GM12874 (cell line): ENCODE measurements at regions not wholly inside any gene's neighbourhood (a gene's known extent, or its start where the extent isn't known, plus 50 kb on each side); places are given as distances from the start of the nearest gene placed in this dataset.

Experiments
- TF ChIP-seq, protein P1 (sequence below): IDR thresholded peaks from 2 replicates; pipeline ENCODE4 v1.5.1; 2011; ENCODE audit warnings: low read depth, mild to moderate bottlenecking, control low read depth, low read length, moderate library complexity; ENCODE audit not compliant: insufficient read depth

DNA sequence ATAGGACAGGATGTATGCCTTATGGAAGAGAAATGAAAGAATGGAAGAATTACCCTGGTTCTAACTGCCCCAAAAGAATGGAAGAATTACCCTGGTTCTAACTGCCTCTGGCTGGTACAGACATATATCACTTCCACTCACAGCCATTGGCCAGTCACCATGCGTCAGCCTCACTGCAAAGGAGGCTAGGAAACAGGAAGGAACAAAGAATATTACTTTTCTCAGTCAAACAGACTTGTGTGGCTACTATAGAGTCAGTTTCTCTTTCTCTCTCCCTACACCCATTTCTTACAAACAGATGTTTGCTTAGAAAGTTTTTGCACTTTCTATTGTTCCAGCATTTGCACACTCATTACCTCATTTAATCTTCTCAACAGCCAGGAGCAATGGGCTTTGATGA lies 1111.1 kb upstream of the KLHL29 start:
- TF ChIP-seq, protein P1, sequence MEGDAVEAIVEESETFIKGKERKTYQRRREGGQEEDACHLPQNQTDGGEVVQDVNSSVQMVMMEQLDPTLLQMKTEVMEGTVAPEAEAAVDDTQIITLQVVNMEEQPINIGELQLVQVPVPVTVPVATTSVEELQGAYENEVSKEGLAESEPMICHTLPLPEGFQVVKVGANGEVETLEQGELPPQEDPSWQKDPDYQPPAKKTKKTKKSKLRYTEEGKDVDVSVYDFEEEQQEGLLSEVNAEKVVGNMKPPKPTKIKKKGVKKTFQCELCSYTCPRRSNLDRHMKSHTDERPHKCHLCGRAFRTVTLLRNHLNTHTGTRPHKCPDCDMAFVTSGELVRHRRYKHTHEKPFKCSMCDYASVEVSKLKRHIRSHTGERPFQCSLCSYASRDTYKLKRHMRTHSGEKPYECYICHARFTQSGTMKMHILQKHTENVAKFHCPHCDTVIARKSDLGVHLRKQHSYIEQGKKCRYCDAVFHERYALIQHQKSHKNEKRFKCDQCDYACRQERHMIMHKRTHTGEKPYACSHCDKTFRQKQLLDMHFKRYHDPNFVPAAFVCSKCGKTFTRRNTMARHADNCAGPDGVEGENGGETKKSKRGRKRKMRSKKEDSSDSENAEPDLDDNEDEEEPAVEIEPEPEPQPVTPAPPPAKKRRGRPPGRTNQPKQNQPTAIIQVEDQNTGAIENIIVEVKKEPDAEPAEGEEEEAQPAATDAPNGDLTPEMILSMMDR = no peak

DNA sequence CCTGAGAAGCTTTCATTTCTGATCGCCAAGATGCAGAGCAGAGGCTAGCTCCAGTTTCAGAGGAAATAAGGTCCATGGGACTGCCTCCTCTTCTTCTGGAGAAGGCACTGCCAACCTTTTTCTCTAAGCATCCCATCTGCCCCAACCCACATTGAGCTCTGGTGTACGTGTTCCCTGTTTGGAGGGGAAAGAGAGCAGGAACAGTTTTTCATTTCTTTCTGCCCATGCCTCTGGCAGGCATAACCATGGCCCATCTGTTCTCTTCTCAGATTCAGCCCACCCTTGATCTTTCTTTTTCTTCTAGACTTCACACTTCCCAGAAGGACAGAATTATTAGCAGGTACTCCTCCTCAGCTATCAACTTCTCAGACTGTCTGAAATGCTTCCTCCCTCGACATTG lies 1110.3 kb upstream of the KLHL29 start:
- TF ChIP-seq, protein P1 = no peak

DNA sequence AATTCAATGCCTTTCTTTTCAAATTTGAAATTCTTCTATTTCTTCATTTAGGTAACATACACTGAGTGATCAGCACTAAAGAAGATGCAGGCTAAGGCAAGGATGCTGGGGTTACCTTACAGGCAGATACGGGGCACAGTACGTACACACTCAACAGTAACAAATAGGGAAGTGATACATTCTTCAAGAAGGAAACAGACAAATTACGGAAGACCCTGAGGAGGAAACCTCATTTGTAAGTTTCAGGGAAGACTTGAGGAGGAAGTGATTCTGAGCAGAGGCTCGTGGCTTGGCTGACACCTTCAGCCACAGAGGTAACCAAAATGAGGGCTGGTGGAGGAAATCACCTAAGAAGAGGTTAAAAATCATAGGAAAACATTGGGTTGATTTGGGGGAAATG lies 1108.3 kb upstream of the KLHL29 start:
- TF ChIP-seq, protein P1 = no peak

DNA sequence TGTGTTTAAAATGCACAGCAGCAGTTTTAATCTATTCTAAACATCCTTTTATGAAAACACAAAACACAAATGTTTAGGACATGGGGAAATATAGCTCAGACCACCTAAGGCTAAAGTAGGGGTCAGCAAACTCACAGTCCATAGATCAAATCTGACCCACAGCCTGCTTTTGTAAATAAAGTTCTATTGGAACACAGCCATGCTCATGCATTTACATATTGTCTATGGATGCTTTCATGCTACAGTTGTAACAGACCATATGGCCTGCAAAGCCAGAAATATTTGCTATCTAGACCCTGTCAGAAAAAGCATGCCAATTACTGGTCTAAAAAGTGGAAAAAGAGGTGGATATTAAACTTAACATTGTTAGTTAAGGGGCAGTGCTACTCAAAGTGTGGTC lies 1105.4 kb upstream of the KLHL29 start:
- TF ChIP-seq, protein P1 = no peak

DNA sequence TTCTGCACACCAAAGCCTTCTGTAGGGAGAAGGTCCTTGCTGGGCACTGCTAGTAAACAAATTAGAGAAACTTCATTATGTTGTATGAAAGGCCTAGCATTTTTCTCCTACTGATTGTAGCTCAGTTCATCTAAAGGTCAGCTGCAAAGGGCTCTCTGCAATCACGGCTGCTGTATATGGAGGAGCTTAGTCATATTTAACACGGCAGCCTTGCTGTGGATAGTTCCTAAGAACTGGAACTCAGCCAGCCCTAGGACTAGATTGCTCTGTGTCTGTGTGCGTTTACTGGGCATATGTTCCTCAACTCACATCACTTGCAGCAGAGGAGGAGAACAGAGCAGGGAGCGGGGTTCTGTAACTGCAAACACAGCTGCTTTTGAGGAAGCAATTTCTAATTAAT lies 1103.9 kb upstream of the KLHL29 start:
- TF ChIP-seq, protein P1 = no peak

DNA sequence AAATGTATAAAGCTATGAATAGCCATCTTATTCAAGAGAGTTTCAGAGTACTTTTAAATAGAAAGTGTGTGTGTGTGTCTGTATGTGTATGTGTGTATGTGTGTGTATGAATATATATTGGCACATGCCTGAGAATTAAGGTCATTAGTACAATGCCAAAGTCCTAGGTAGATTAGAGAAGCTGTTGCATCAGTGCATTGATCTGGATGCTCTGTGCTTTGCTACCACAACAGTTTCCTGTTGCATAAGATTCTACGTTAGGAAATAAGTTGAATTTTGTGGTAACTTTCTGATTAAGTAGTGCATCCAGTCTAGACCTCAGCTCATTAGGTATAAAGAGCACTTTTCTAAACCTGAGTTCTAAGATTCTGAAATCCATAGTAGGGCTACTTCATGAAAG lies 1102.8 kb upstream of the KLHL29 start:
- TF ChIP-seq, protein P1 = no peak

DNA sequence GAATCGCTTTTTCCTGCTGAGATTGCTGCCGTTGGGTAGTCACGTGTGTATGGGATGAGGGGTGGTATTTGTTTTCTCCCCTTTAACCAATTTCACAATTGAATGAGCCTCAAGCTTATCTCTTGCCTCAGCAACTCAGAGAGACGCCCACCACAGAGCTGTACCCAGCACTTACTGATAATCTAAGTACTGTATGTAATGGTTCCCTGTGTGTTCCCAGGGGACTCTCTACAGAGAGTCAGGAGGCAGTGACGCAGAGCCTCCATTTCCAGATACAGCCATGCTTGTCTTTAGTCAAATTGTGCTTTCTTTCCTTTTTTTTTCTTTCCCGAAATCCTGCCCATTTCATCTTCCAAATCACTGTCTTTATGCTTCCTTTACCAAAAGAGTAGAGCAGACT lies 1102.1 kb upstream of the KLHL29 start:
- TF ChIP-seq, protein P1 = no peak

DNA sequence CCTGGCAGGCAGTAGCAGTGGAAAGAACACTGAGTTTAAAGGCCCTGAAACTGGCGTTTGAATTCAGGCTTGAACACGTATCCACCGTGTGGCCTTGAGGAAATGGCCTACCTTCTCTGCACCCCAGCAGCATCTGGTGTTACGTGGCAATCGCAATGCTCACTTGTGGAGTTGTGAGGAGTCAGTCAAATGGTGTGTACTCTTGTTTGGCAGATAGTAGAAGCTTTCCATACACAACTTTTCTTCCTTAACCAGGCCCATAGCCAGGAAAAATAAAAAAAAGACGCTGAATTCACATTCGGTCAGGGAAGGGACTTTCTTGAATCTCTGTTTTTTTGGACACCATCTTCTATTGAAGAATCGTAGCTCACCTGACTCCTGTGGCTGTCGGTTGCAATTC lies 1101.5 kb upstream of the KLHL29 start:
- TF ChIP-seq, protein P1 = no peak
